ENCODE measurements at regions not wholly inside any gene's neighbourhood (a gene's known extent, or its start where the extent isn't known, plus 50 kb on each side); places are given as distances from the start of the nearest gene placed in this dataset.

- no peak for TF ChIP-seq CTCF (conservative IDR thresholded peaks at IDR 0.05 in 1 of 2, IDR thresholded peaks at IDR 0.05 in 1 of 2; ENCODE audit: low read depth in 1 of 2, low read length in 2 of 2)
- no peak for TF ChIP-seq EZH2 (IDR thresholded peaks at IDR 0.05; ENCODE audit: low read length, missing control alignments)
Observed at GRCh38 chr4:28093071-28093470, 1232.4 kb downstream of the STIM2 start.

Data from fibroblast of lung (primary cell).